Right atrium auricular region (tissue), 2 donors: ENCODE measurements at regions not wholly inside any gene's neighbourhood (a gene's known extent, or its start where the extent isn't known, plus 50 kb on each side); places are given as distances from the start of the nearest gene placed in this dataset.

ENCODE experiments used
- DNase-seq: peaks from one replicate; pipeline ENCODE4 v3.0.0-alpha.2; 2019; ENCODE audit warnings: low spot score
- H3K27ac ChIP-seq, 2 donors: fragments of 200-600 bp; sonication (generic); 1 replicate in 1 of 2; 2 replicates in 1 of 2; pipeline ENCODE4 v1.5.1; 2016 to 2019
- H3K27me3 ChIP-seq, 2 donors: fragments of 200-600 bp; sonication (generic); one replicate each; pipeline versions ENCODE4 v1.5.1 to v1.6.0; 2017 to 2019
- H3K36me3 ChIP-seq: fragments of 200-600 bp; sonication (generic); one replicate; pipeline ENCODE4 v1.5.1; 2016
- H3K4me1 ChIP-seq, 2 donors: fragments of 200-600 bp; sonication (generic); one replicate each; pipeline versions ENCODE4 v1.5.1 to v1.6.0; 2017 to 2019
- H3K4me3 ChIP-seq, 2 donors: fragments of 200-600 bp; sonication (generic); 1 replicate in 1 of 2; 2 replicates in 1 of 2; pipeline ENCODE4 v1.5.1; 2017 to 2019; ENCODE audit warnings: mild to moderate bottlenecking in 1 of 2, moderate library complexity in 1 of 2
- H3K9me3 ChIP-seq, 2 donors: fragments of 200-600 bp; sonication (generic); one replicate each; pipeline ENCODE4 v1.5.1; 2019
- CTCF ChIP-seq, 2 donors: fragments of 200-600 bp; sonication (generic); IDR thresholded peaks; one replicate each; pipeline ENCODE4 v1.5.1; 2019; ENCODE audit warnings: antibody characterized with exemption in 2 of 2

DNA sequence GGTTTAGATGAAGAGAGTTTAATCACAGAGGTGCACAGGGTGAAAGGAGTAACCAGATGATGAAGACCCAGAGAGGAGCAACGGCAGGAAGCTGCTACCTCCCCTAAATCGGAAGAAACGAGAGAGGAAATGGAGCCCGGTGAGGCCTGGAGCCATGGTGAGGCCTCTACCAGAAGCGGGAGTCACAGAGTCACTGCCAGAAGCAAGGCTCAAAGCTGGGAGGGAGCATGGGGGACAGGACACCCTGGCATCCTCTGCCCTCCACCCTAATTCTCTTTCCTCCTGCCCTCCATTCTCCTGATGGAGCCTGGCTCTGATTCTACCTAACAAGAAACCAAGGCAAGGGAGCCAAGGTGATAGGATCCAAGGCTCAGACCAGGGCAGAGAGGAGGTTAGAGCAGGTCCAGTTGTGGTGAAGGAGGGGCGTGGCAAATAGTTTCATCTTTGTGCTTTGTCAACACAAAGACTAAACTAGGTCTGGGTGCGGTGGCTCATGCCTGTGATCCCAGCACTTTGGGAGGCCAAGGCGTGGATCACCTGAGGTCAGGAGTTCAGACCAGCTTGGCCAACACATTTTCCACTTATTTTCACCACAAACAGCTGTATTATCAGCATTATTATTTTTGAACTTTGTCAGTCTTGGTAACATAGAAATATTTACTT is 134.4 kb upstream of the RAI14 start:
- Histone ChIP-seq H3K9me3 (no peaks in the 10 kb centered on the region), H3K4me1 (no peaks in the 10 kb centered on the region), H3K27me3 (no peaks in the 10 kb centered on the region), H3K4me3 (no peak overlapping the region), H3K27ac (no peak overlapping the region), H3K36me3 (no peaks in the 10 kb centered on the region)
- TF ChIP-seq CTCF (IDR thresholded peaks at IDR 0.05), result no peak
- no peak for DNase-seq

DNA sequence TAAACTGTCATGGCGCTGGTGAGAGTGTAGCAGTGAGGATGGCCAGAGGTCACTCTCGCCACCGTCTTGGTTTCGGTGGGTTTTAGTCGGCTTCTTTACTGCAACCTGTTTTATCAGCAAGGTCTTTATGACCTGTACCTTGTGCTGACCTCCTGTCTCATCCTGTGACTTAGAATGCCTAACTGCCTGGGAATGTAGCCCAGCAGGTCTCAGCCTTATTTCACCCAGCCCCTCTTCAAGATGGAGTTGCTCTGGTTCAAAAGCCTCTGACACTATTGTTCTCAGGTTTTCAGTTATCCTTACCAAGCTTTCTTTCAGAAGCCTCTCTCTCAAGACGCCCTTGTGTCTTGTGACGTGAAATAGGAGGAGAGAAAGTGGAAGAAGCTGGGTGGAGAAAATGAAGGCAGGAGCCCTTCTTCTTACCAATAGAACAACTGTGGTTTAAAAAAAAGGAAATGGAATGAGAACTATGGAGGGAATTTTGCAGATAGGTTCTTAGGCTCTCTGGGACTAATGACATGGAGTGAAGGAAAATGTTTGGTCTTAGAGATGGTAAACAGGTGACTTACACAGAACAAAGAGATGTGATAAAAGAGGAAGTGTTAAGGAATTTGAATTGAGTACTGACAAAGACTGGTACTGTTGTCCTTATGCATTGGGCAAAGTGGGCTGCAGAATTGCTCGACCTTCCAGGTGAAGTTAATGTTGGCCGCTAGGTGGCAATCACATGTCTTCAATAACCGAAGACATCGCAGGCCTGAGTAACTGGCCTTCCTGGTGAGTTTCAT is 133.3 kb upstream of the RAI14 start:
- H3K4me3 ChIP-seq, result no peak overlapping the region
- no peak overlapping the region for H3K27ac ChIP-seq
- H3K36me3 ChIP-seq, result no peaks in the 10 kb centered on the region

GRCh38 chr5:34523387-34523726 is 132.8 kb upstream of the RAI14 start:
- Histone ChIP-seq H3K4me3 (no peak overlapping the region), H3K27ac (no peak overlapping the region), H3K36me3 (no peaks in the 10 kb centered on the region), H3K9me3 (no peaks in the 10 kb centered on the region), H3K27me3 (no peaks in the 10 kb centered on the region), H3K4me1 (no peaks in the 10 kb centered on the region)
- DNase-seq, result no peak
- TF ChIP-seq CTCF (IDR thresholded peaks at IDR 0.05), result no peak

More for the DNA sequence above, 133.3 kb upstream of the RAI14 start:
- no peaks in the 10 kb centered on the region for H3K27me3 ChIP-seq
- no peaks in the 10 kb centered on the region for H3K4me1 ChIP-seq
- H3K9me3 ChIP-seq, result no peaks in the 10 kb centered on the region
- DNase-seq, result peak; percentile 79
- peak; percentile 56 to 81 for TF ChIP-seq CTCF (IDR thresholded peaks at IDR 0.05)

- H3K36me3 ChIP-seq, result no peaks in the 10 kb centered on the region
- H3K4me3 ChIP-seq, result no peak overlapping the region
- no peaks in the 10 kb centered on the region for H3K4me1 ChIP-seq
- DNase-seq, result no peak
- H3K27me3 ChIP-seq, result no peaks in the 10 kb centered on the region
- no peak for TF ChIP-seq CTCF (IDR thresholded peaks at IDR 0.05)
- H3K9me3 ChIP-seq, result no peaks in the 10 kb centered on the region
- no peak overlapping the region for H3K27ac ChIP-seq
These were observed 132.0 kb upstream of the RAI14 start for GRCh38 chr5:34524123-34524522.

DNA sequence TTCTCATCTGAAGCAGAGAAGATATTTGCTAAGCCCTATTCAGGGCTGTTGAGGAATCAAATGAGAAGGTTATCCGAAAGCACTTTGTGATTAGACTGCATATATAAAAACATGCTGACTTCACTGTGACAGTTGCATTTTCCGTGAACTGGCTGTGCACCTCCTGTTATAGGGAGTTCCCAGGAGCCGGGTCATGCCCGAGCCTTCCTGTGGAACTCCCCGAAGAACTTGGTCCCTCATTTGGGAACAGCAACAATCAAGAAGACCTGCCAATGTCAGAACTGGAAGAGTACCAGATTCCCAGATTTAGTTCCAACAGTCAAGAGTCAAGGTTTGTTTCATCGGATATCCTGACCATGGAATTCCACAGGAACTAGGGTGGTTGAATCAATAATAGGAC is 130.4 kb upstream of the RAI14 start:
- H3K36me3 ChIP-seq, result no peaks in the 10 kb centered on the region
- no peaks in the 10 kb centered on the region for H3K4me1 ChIP-seq
- DNase-seq, result no peak
- H3K4me3 ChIP-seq, result no peak overlapping the region
- TF ChIP-seq CTCF (IDR thresholded peaks at IDR 0.05), result no peak
- no peak overlapping the region for H3K27ac ChIP-seq
- no peaks in the 10 kb centered on the region for H3K27me3 ChIP-seq
- no peaks in the 10 kb centered on the region for H3K9me3 ChIP-seq
